Activated naive CD8-positive, alpha-beta T cell (primary cell): ENCODE measurements at regions not wholly inside any gene's neighbourhood (a gene's known extent, or its start where the extent isn't known, plus 50 kb on each side); places are given as distances from the start of the nearest gene placed in this dataset.

Experiments
- H3K27ac Mint-ChIP-seq: one replicate; pipeline ENCODE4 v1.8.0; 2021; ENCODE audit warnings: mixed read lengths
- H3K27me3 Mint-ChIP-seq: one replicate; pipeline ENCODE4 v1.8.0; 2021; ENCODE audit warnings: mixed read lengths
- H3K36me3 Mint-ChIP-seq: one replicate; pipeline ENCODE4 v1.8.0; 2021; ENCODE audit warnings: mixed read lengths
- H3K4me1 Mint-ChIP-seq: one replicate; pipeline ENCODE4 v1.8.0; 2021; ENCODE audit warnings: low read depth, mixed read lengths
- H3K4me3 Mint-ChIP-seq: one replicate; pipeline ENCODE4 v1.8.0; 2021; ENCODE audit warnings: mild to moderate bottlenecking, mixed read lengths
- H3K9me3 Mint-ChIP-seq: one replicate; pipeline ENCODE4 v1.8.0; 2021; ENCODE audit warnings: low read depth, mixed read lengths

GRCh38 chr1:229888157-229888556 is 178.9 kb upstream of the GALNT2 start:
- Mint-ChIP-seq H3K27me3 (no peaks in the 10 kb centered on the region), H3K9me3 (no peaks in the 10 kb centered on the region), H3K4me1 (no peaks in the 10 kb centered on the region), H3K4me3 (no peak overlapping the region), H3K27ac (no peak overlapping the region), H3K36me3 (no peaks in the 10 kb centered on the region)

GRCh38 chr1:229888561-229889001 is 178.5 kb upstream of the GALNT2 start:
- Mint-ChIP-seq H3K36me3 (no peaks in the 10 kb centered on the region), H3K27ac (no peak overlapping the region), H3K9me3 (no peaks in the 10 kb centered on the region), H3K27me3 (no peaks in the 10 kb centered on the region), H3K4me1 (no peaks in the 10 kb centered on the region), H3K4me3 (no peak overlapping the region)

GRCh38 chr1:229889031-229889517 is 178.0 kb upstream of the GALNT2 start:
- no peaks in the 10 kb centered on the region for H3K36me3 Mint-ChIP-seq

GRCh38 chr1:229891227-229891626 is 175.8 kb upstream of the GALNT2 start:
- H3K4me3 Mint-ChIP-seq, result no peak overlapping the region
- no peaks in the 10 kb centered on the region for H3K9me3 Mint-ChIP-seq
- H3K27me3 Mint-ChIP-seq, result peaks cover 8% of the 10 kb centered on the region
- no peaks in the 10 kb centered on the region for H3K4me1 Mint-ChIP-seq
- H3K27ac Mint-ChIP-seq, result no peak overlapping the region
- no peaks in the 10 kb centered on the region for H3K36me3 Mint-ChIP-seq

More at GRCh38 chr1:229889031-229889517, 178.0 kb upstream of the GALNT2 start:
- Mint-ChIP-seq H3K27me3 (no peaks in the 10 kb centered on the region), H3K4me3 (no peak overlapping the region), H3K4me1 (no peaks in the 10 kb centered on the region), H3K27ac (no peak overlapping the region), H3K9me3 (no peaks in the 10 kb centered on the region)

- H3K4me3 Mint-ChIP-seq, result no peak overlapping the region
- H3K4me1 Mint-ChIP-seq, result no peaks in the 10 kb centered on the region
- no peaks in the 10 kb centered on the region for H3K9me3 Mint-ChIP-seq
- no peaks in the 10 kb centered on the region for H3K36me3 Mint-ChIP-seq
- H3K27me3 Mint-ChIP-seq, result peaks cover 11% of the 10 kb centered on the region
- no peak overlapping the region for H3K27ac Mint-ChIP-seq
Measured at GRCh38 chr1:229892515-229893117, 174.4 kb upstream of the GALNT2 start.

GRCh38 chr1:229893762-229894444 is 173.1 kb upstream of the GALNT2 start:
- Mint-ChIP-seq H3K9me3 (no peaks in the 10 kb centered on the region), H3K4me1 (no peaks in the 10 kb centered on the region)

GRCh38 chr1:229894532-229894931 is 172.5 kb upstream of the GALNT2 start:
- H3K36me3 Mint-ChIP-seq, result no peaks in the 10 kb centered on the region
- no peak overlapping the region for H3K27ac Mint-ChIP-seq
- peaks cover 14% of the 10 kb centered on the region for H3K27me3 Mint-ChIP-seq
- H3K4me1 Mint-ChIP-seq, result no peaks in the 10 kb centered on the region
- no peaks in the 10 kb centered on the region for H3K9me3 Mint-ChIP-seq
- H3K4me3 Mint-ChIP-seq, result no peak overlapping the region

More at GRCh38 chr1:229893762-229894444, 173.1 kb upstream of the GALNT2 start:
- H3K36me3 Mint-ChIP-seq, result no peaks in the 10 kb centered on the region
- H3K27ac Mint-ChIP-seq, result no peak overlapping the region
- no peak overlapping the region for H3K4me3 Mint-ChIP-seq
- peaks cover 14% of the 10 kb centered on the region for H3K27me3 Mint-ChIP-seq

GRCh38 chr1:229895605-229896004 is 171.4 kb upstream of the GALNT2 start:
- Mint-ChIP-seq H3K4me1 (no peaks in the 10 kb centered on the region), H3K27me3 (peaks cover 21% of the 10 kb centered on the region), H3K4me3 (no peak overlapping the region), H3K27ac (no peak overlapping the region), H3K36me3 (no peaks in the 10 kb centered on the region), H3K9me3 (peaks cover 4% of the 10 kb centered on the region)

GRCh38 chr1:229896306-229896705 is 170.7 kb upstream of the GALNT2 start:
- Mint-ChIP-seq H3K36me3 (no peaks in the 10 kb centered on the region), H3K4me1 (no peaks in the 10 kb centered on the region), H3K4me3 (no peak overlapping the region), H3K27ac (no peak overlapping the region), H3K27me3 (peaks cover 21% of the 10 kb centered on the region), H3K9me3 (peaks cover 4% of the 10 kb centered on the region)

- H3K27me3 Mint-ChIP-seq, result peaks cover 23% of the 10 kb centered on the region
- peaks cover 9% of the 10 kb centered on the region for H3K9me3 Mint-ChIP-seq
- H3K4me1 Mint-ChIP-seq, result no peaks in the 10 kb centered on the region
- no peak overlapping the region for H3K4me3 Mint-ChIP-seq
- no peak overlapping the region for H3K27ac Mint-ChIP-seq
- no peaks in the 10 kb centered on the region for H3K36me3 Mint-ChIP-seq
Measured at GRCh38 chr1:229896861-229897260, 170.2 kb upstream of the GALNT2 start.

- no peaks in the 10 kb centered on the region for H3K4me1 Mint-ChIP-seq
- no peak overlapping the region for H3K4me3 Mint-ChIP-seq
- no peak overlapping the region for H3K27ac Mint-ChIP-seq
- H3K9me3 Mint-ChIP-seq, result peaks cover 9% of the 10 kb centered on the region
- H3K27me3 Mint-ChIP-seq, result peaks cover 24% of the 10 kb centered on the region
- no peaks in the 10 kb centered on the region for H3K36me3 Mint-ChIP-seq
Measured at GRCh38 chr1:229897501-229897900, 169.5 kb upstream of the GALNT2 start.

GRCh38 chr1:229900220-229900619 is 166.8 kb upstream of the GALNT2 start:
- H3K36me3 Mint-ChIP-seq, result no peaks in the 10 kb centered on the region
- no peaks in the 10 kb centered on the region for H3K4me1 Mint-ChIP-seq
- no peak overlapping the region for H3K4me3 Mint-ChIP-seq
- H3K27ac Mint-ChIP-seq, result no peak overlapping the region
- H3K27me3 Mint-ChIP-seq, result peaks cover 18% of the 10 kb centered on the region
- H3K9me3 Mint-ChIP-seq, result peaks cover 9% of the 10 kb centered on the region

- Mint-ChIP-seq H3K4me3 (no peak overlapping the region), H3K27ac (no peak overlapping the region), H3K4me1 (no peaks in the 10 kb centered on the region), H3K36me3 (no peaks in the 10 kb centered on the region), H3K27me3 (peaks cover 8% of the 10 kb centered on the region), H3K9me3 (peaks cover 6% of the 10 kb centered on the region)
Measured at GRCh38 chr1:229905031-229905545, 161.9 kb upstream of the GALNT2 start.

- Mint-ChIP-seq H3K4me1 (no peaks in the 10 kb centered on the region), H3K9me3 (peaks cover 5% of the 10 kb centered on the region), H3K27ac (no peak overlapping the region), H3K36me3 (no peaks in the 10 kb centered on the region), H3K4me3 (no peak overlapping the region), H3K27me3 (peaks cover 5% of the 10 kb centered on the region)
Measured at GRCh38 chr1:229905652-229906051, 161.4 kb upstream of the GALNT2 start.

GRCh38 chr1:229907884-229908638 is 159.0 kb upstream of the GALNT2 start:
- Mint-ChIP-seq H3K27me3 (peaks cover 3% of the 10 kb centered on the region), H3K27ac (no peak overlapping the region), H3K36me3 (no peaks in the 10 kb centered on the region), H3K4me1 (no peaks in the 10 kb centered on the region), H3K4me3 (no peak overlapping the region), H3K9me3 (no peaks in the 10 kb centered on the region)
